ENCODE measurements at regions not wholly inside any gene's neighbourhood (a gene's known extent, or its start where the extent isn't known, plus 50 kb on each side); places are given as distances from the start of the nearest gene placed in this dataset.

- Histone ChIP-seq H3K36me3 (replicated peaks; ENCODE audit: control insufficient read depth, insufficient read depth, low read length) (no peaks in the 10 kb centered on the region), H3K4me3 (ENCODE audit: insufficient read depth, low read depth, low read length) (no peak overlapping the region), H3K27me3 (ENCODE audit: control insufficient read depth, insufficient read depth, low read length) (no peaks in the 10 kb centered on the region)
- DNase-seq: no peak
Measured at GRCh38 chr13:86090181-86090580, 291.0 kb upstream of the SLITRK6 start.

GRCh38 chr13:86087244-86087643 lies 288.0 kb upstream of the SLITRK6 start:
- DNase-seq: no peak
- Histone ChIP-seq H3K27me3 (ENCODE audit: control insufficient read depth, insufficient read depth, low read length) (no peaks in the 10 kb centered on the region), H3K36me3 (replicated peaks; ENCODE audit: control insufficient read depth, insufficient read depth, low read length) (no peaks in the 10 kb centered on the region), H3K4me3 (ENCODE audit: insufficient read depth, low read depth, low read length) (no peak overlapping the region)

GRCh38 chr13:86085890-86086289 lies 286.7 kb upstream of the SLITRK6 start:
- H3K27me3 ChIP-seq (ENCODE audit: control insufficient read depth, insufficient read depth, low read length): no peaks in the 10 kb centered on the region
- DNase-seq: no peak
- H3K36me3 ChIP-seq (replicated peaks; ENCODE audit: control insufficient read depth, insufficient read depth, low read length): no peaks in the 10 kb centered on the region
- no peak overlapping the region for H3K4me3 ChIP-seq (ENCODE audit: insufficient read depth, low read depth, low read length)

GRCh38 chr13:86082121-86082520 lies 282.9 kb upstream of the SLITRK6 start:
- DNase-seq: no peak
- H3K4me3 ChIP-seq (ENCODE audit: insufficient read depth, low read depth, low read length): no peak overlapping the region
- no peaks in the 10 kb centered on the region for H3K27me3 ChIP-seq (ENCODE audit: control insufficient read depth, insufficient read depth, low read length)
- no peaks in the 10 kb centered on the region for H3K36me3 ChIP-seq (replicated peaks; ENCODE audit: control insufficient read depth, insufficient read depth, low read length)

GRCh38 chr13:86080340-86080995 lies 281.2 kb upstream of the SLITRK6 start:
- Histone ChIP-seq H3K36me3 (replicated peaks; ENCODE audit: control insufficient read depth, insufficient read depth, low read length) (no peaks in the 10 kb centered on the region), H3K4me3 (ENCODE audit: insufficient read depth, low read depth, low read length) (no peak overlapping the region), H3K27me3 (ENCODE audit: control insufficient read depth, insufficient read depth, low read length) (no peaks in the 10 kb centered on the region)
- DNase-seq: no peak

- no peak overlapping the region for H3K4me3 ChIP-seq (ENCODE audit: insufficient read depth, low read depth, low read length)
- H3K27me3 ChIP-seq (ENCODE audit: control insufficient read depth, insufficient read depth, low read length): no peaks in the 10 kb centered on the region
- DNase-seq: no peak
Measured at GRCh38 chr13:86066611-86067365, 267.6 kb upstream of the SLITRK6 start.

GRCh38 chr13:86052141-86052540 lies 252.9 kb upstream of the SLITRK6 start:
- no peaks in the 10 kb centered on the region for H3K27me3 ChIP-seq (ENCODE audit: control insufficient read depth, insufficient read depth, low read length)
- H3K36me3 ChIP-seq (replicated peaks; ENCODE audit: control insufficient read depth, insufficient read depth, low read length): no peaks in the 10 kb centered on the region
- DNase-seq: no peak
- no peak overlapping the region for H3K4me3 ChIP-seq (ENCODE audit: insufficient read depth, low read depth, low read length)

More at GRCh38 chr13:86066611-86067365, 267.6 kb upstream of the SLITRK6 start:
- no peaks in the 10 kb centered on the region for H3K36me3 ChIP-seq (replicated peaks; ENCODE audit: control insufficient read depth, insufficient read depth, low read length)

GRCh38 chr13:86051134-86052103 lies 252.2 kb upstream of the SLITRK6 start:
- Histone ChIP-seq H3K36me3 (replicated peaks; ENCODE audit: control insufficient read depth, insufficient read depth, low read length) (no peaks in the 10 kb centered on the region), H3K27me3 (ENCODE audit: control insufficient read depth, insufficient read depth, low read length) (no peaks in the 10 kb centered on the region), H3K4me3 (ENCODE audit: insufficient read depth, low read depth, low read length) (no peak overlapping the region)
- DNase-seq: no peak

GRCh38 chr13:86038490-86038889 lies 239.3 kb upstream of the SLITRK6 start:
- no peak for DNase-seq
- Histone ChIP-seq H3K4me3 (ENCODE audit: insufficient read depth, low read depth, low read length) (no peak overlapping the region), H3K36me3 (replicated peaks; ENCODE audit: control insufficient read depth, insufficient read depth, low read length) (no peaks in the 10 kb centered on the region), H3K27me3 (ENCODE audit: control insufficient read depth, insufficient read depth, low read length) (no peaks in the 10 kb centered on the region)

- H3K27me3 ChIP-seq (ENCODE audit: control insufficient read depth, insufficient read depth, low read length): no peaks in the 10 kb centered on the region
- H3K36me3 ChIP-seq (replicated peaks; ENCODE audit: control insufficient read depth, insufficient read depth, low read length): no peaks in the 10 kb centered on the region
- no peak for DNase-seq
- no peak overlapping the region for H3K4me3 ChIP-seq (ENCODE audit: insufficient read depth, low read depth, low read length)
Measured at GRCh38 chr13:86020351-86021002, 221.3 kb upstream of the SLITRK6 start.

- no peak for DNase-seq
- H3K36me3 ChIP-seq (replicated peaks; ENCODE audit: control insufficient read depth, insufficient read depth, low read length): no peaks in the 10 kb centered on the region
- H3K4me3 ChIP-seq (ENCODE audit: insufficient read depth, low read depth, low read length): no peak overlapping the region
- H3K27me3 ChIP-seq (ENCODE audit: control insufficient read depth, insufficient read depth, low read length): no peaks in the 10 kb centered on the region
Measured at GRCh38 chr13:86006317-86006716, 207.1 kb upstream of the SLITRK6 start.

GRCh38 chr13:86003029-86003428 lies 203.8 kb upstream of the SLITRK6 start:
- Histone ChIP-seq H3K27me3 (ENCODE audit: control insufficient read depth, insufficient read depth, low read length) (no peaks in the 10 kb centered on the region), H3K36me3 (replicated peaks; ENCODE audit: control insufficient read depth, insufficient read depth, low read length) (no peaks in the 10 kb centered on the region), H3K4me3 (ENCODE audit: insufficient read depth, low read depth, low read length) (no peak overlapping the region)
- no peak for DNase-seq

- Histone ChIP-seq H3K27me3 (ENCODE audit: control insufficient read depth, insufficient read depth, low read length) (no peaks in the 10 kb centered on the region), H3K36me3 (replicated peaks; ENCODE audit: control insufficient read depth, insufficient read depth, low read length) (no peaks in the 10 kb centered on the region), H3K4me3 (ENCODE audit: insufficient read depth, low read depth, low read length) (no peak overlapping the region)
- DNase-seq: no peak
Measured at GRCh38 chr13:86000546-86000945, 201.3 kb upstream of the SLITRK6 start.

- no peak overlapping the region for H3K4me3 ChIP-seq (ENCODE audit: insufficient read depth, low read depth, low read length)
- no peaks in the 10 kb centered on the region for H3K36me3 ChIP-seq (replicated peaks; ENCODE audit: control insufficient read depth, insufficient read depth, low read length)
- DNase-seq: no peak
- no peaks in the 10 kb centered on the region for H3K27me3 ChIP-seq (ENCODE audit: control insufficient read depth, insufficient read depth, low read length)
Measured at GRCh38 chr13:85997587-85997986, 198.4 kb upstream of the SLITRK6 start.

All from H7 (cell line).